HG03097 (cell line): ENCODE measurements at regions not wholly inside any gene's neighbourhood (a gene's known extent, or its start where the extent isn't known, plus 50 kb on each side); places are given as distances from the start of the nearest gene placed in this dataset.
"Not testable (repeated sequence)": the region's sequence is repeated elsewhere in the genome, so short reads cannot be mapped to it uniquely, and the experiment has no call there.

Experiments used
- ATAC-seq: cut with Tn5 transposase; IDR thresholded peaks from one replicate; pipeline ENCODE4 v1.9.1; 2021; ENCODE audit not compliant: unreplicated experiment, low FRiP score

DNA sequence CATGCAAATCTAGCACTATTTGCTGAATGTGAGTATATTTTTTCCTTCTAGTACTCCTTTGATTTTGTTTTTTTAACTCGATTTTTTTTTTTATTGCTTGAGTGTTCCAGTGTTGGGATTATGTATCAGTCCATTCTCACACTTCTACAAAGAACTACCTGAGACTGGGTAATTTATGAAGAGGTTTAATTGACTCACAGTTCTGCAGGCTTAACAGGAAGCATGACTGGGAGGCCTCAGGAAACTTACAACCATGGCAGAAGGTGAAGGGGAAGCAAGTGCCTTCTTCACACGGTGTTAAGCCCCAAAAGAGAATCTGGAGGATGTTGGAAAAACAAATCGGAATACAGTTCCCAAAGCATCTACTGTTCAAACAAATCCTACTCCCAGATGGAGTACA lies 69.1 kb downstream of the ZNF518B start:
- ATAC-seq = not testable (repeated sequence)

DNA sequence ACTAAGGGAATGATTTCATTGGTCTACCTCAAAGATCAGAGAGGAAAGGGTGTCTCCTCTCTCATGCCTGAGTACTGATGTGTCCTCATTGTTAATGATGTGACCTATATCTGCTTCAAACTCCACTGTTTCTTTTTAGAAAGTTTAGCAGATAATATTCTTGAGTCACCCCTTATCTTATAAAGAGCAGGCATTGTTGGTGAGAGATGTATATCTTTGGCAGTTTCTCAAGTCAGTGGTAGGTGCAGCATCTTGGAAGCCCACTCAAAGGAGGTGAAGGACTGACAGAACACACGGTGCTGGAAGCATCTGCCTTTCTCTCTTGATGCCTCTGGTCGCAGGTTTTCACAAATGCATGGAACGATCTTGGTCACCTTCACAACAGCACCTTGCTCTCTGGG lies 71.2 kb downstream of the ZNF518B start:
- no peak for ATAC-seq

DNA sequence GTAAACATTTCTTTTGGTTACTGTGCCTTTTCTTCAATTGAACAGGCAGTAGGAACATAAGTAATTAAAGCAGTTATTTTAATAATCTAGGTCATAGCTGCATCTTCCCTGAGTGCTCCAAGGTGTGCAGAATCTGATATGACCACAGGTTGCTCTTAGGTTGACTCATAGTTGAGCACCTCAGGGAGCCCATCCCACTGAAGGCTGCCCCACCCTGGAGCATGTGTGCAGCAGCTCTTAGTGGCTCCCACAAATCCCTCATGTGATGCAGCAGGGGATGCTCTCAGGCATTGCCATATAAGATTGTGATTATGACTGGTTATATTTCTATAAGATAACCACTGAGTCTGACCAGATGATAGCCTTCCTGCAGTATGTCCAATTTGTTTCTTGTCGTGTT lies 72.3 kb downstream of the ZNF518B start:
- no peak for ATAC-seq

DNA sequence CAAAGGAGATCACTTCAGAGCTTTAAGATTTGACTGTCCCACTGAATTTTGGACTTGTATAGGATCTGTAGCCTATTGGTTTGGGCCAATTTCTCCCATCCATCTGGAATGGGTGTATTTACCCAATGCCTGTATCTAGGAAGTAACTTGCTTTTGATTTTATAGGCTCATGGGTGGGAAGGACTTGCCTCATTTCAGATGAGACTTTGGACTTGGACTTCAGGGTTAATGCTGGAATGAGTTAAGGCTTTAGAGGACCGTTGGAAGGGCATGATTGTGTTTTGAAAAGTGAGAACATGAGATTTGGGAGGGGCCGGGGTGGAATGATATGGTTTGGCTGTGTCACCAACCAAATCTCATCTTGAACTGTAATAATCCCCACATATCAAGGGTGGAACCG lies 73.8 kb downstream of the ZNF518B start:
- no peak for ATAC-seq

DNA sequence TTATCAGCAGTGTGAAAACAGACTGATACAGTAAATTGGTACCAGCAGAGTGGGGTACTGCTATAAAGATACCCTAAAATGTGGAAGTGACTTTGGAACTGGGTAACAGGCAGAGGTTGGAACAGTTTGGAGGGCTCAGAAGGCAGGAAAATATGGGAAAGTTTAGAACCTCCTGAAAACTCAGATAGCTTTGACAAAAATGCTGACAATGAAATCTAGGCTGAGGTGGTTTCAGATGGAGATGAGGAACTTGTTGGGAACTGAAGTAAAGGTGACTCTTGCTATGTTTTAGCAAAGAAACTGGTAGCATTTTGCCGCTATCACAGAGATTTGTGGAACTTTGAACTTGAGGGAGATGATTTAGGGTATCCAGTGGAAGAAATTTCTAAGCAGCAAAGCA lies 75.1 kb downstream of the ZNF518B start:
- not testable (repeated sequence) for ATAC-seq

DNA sequence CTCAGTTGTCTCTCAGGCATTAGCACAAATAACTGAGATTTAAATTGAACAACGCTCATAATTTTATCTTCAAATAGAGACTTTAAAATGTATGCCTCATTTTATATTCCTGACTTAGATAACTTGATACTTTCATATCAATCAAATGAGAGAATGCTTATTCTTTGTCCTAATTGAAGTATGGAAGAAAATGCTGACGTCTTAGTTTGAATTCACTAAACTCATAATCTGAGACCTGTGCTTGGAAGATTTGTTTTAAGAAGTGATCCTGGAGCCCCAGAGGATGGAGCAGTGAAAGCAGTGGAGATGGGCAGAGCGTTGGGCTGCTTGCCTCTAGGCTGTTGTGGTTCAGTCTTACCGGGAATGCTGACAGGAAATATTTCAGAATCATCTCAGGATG lies 76.1 kb downstream of the ZNF518B start:
- ATAC-seq = no peak

DNA sequence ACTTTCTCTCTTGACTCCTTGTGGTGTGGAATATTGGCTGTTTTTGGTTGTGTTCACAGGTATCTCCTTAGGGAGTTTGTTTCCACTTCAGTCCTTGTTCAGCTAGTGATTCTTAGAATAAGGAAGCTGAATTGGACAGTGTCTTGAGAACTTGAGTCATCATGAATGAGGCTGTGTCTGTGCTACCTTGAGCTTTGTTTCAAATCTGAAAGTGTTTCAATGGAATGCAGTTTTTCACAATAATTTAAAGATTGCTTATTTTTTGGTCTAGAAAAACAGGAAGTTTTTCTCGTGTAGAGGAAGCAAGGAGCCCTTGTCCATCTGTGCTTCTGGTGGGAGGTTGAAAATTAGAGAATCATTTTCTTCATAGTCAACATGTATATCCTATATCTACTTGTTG lies 76.5 kb downstream of the ZNF518B start:
- ATAC-seq = no peak

DNA sequence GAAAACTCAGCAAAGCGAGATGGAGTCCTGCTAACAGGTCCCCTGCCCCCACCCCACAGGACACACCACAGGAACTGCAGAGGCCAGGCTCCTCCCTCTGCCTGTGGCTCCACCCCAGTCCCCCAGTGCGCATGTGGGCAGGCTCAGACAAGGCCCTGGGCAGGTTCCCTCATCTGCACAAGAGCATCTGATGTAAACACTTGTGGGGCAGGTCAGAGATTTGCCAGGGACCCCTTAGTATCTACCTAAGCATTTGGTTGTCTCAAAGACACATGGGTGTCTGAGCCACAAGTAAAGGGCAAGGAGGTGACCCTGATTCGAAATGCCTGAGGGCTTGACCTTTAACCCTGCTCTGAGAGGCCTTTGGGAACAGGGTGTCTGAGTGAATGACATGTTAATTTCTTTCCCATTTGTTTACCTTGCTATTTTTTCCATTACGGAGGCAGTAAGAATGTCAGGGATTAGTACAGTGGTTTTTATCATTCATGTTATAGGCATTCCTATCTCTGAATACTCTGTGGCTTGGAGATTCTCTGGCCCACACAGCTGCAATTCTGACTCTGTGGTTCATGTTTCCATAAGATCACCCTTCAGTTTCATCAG lies 85.3 kb downstream of the ZNF518B start:
- ATAC-seq = no peak

DNA sequence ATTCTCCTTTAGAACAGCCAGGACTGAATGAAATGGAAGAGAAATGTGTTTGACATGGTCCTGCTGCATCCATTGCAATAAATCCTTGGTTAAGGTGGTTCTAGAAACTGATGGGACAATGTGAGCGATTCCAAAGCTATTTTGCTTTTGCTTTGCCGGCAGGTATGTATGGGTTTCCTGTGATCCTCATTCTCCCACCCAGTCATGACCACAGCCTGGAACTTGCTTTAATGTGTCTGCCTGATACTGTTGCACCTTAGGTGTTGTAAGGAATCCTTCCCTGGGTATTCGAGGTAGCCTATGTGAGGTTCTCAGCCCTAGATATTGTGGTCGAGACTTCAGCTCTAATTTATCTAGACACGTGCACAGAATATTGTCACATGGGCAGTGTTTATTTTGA lies 86.1 kb downstream of the ZNF518B start:
- no peak for ATAC-seq

DNA sequence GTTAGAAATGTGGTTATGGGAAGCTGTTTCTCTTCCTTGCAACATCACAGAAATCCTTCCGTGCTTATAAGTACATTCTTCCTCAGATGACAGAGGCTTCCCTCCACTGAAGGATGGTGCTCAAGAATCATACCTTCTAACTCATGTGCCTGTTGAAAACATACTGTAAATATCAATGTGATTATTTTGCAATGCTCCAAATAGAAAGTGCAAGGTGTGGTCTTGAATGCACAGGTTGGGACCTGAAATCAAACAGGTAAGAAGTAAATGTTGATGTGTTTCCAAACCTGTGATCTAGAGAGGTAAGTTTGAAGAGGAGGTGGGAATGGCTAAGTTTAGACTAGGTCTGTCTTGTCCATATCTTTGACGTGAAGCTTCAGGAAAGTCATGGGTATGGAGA lies 87.7 kb downstream of the ZNF518B start:
- ATAC-seq = no peak

DNA sequence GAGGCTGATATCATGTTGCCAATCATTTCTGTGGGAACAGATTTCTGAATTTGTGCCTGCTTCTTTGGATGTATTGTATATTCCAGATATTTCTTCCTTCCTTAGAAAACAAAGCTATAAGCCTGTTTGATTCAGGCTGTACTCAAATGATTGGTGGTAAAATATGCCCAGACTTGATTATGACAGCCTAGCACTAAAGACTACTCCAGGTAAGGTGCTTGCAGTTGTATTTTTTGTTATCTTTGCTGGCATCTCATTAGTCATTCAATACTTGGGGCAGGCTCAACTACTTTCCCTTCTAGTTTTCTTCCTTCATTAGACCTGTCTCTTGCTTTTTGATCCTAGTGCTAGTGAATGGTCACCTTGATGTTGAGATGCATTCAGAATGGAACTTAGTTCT lies 90.6 kb downstream of the ZNF518B start:
- ATAC-seq = no peak

DNA sequence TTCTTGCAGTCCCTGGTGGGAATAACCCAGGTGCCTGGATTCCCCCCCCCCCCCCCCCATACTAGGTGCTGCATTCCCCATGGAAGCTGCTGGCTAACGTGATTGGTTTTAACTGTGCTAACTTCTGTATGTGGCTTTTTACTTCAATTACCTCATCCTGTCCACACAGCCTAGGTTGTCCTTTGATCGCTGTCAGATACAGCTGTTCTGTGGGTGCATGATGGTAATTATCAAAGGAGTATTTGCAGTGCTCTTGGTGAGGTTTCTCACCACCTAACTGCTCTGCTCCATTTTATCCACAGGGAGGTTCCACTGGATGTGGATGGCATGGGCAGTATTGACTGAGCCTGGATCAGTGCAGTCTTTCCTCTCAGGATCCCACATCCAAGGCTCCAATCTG lies 93.0 kb downstream of the ZNF518B start:
- ATAC-seq = no peak

DNA sequence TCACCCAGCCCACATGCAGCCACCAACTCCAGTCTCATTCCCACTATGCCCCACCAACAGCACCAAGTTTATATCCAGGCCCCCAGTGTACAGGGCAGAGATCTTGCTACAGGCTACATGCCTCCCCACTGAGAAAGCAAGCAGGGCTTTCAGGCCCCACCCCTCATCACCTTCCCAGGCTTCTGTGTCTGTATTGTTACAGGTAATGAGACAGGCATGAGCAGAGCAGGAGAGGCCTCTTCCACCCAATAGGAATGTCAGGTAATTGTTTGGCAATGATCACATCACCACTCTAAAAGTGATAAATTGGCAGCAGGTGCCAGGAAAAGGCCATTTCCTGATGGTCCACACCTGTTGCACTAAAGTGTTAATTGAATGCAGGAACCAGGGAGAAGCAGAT lies 102.5 kb downstream of the ZNF518B start:
- ATAC-seq = no peak

DNA sequence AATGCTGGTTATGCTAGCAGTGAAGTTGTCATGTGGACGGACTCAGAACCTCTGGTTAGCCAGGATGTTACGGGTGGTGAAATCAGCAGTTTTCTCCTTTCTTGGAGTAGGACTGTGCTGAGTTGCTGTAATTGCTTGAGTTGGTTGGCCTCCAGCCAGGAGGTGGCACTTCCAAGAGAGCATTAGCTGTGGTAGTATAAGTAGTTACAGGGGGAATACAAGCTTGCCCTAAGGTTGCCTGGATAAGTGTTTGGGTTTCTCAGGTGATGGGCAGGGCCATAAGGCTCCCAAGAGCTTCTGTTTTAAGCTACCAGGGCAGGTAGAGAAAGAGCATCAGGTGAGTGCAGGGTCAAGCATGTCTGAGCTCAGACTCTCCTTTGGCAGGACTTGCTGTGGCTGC lies 103.0 kb downstream of the ZNF518B start:
- no peak for ATAC-seq

DNA sequence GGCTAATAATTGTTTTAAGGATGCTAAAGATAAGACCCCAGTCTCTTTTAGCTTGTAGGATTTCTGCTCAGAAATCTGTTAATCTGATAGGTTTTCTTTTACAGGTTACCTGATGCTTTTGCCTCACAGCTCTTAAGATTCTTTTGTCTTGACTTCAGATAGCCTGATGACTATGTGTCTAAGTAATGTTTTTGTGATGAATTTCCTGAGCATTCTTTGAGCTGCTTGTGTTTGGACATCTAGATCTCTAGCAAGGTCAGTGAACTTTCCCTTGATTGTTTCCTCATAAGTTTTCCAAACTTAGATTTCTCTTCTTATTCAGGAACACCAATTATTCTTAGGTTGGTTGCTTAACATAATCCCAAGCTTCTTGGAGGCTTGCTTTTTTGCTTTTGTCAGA lies 104.1 kb downstream of the ZNF518B start:
- no peak for ATAC-seq

DNA sequence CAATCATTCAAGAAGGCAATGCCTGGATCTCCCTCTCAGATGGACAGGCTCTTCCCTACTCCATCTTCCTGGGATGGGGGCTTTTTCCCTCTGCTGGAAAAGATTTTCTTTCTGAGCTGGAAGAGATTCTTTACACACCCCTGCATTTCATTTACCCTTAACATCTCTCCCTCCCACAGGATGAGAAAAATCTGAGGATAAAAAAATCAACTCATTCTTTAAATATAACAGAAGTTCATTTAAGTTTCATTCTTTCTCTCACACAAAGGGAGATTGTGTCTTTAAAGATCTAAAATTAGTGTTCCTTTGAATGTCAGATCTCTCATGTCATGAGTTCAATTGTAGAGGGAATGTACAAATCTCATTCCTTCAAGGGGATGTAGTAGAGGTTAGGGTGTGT lies 109.0 kb downstream of the ZNF518B start:
- no peak for ATAC-seq

DNA sequence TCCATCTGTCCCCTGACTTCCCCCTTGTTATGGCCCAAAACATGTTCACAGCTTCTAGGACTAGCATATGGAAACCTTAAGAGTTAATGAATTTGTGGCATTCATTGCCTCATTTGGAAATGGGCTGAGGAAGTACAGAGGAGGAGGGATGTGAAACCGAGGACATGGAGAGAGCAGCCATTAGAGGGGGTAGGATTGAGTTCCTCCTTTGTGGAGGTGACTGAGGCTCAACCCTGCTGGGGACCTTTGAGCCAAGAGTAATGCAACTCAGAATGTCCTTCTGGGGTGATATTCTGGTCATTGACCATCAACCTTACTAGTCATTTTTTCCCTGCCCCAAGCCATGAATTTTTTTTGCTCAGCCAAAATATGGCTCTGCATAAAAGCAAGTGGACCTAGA lies 109.4 kb downstream of the ZNF518B start:
- no peak for ATAC-seq

DNA sequence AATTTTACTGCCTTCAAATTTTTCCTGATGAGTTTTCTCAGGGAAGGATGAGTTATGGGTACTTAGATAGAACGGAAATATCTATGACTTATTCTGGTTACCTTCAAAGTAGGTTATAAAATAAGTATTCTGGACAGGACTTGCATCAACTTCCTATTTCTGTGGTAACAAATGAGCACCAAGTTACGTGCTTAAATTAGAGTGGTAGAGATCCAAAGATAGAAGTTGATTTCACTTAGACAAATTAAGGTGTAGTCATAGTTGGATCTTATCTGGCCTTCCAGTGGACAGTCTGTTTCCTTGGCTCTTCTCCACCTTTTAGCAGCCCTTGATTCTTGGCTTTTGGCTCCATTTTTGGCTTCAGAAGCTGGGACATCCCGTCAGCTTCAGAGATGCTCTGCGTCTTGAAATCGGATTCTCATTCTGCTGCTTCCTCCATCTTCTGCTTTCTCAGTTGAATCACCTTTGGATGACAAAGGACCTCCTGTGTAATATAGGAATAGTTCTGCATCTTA lies 109.9 kb downstream of the ZNF518B start:
- ATAC-seq = no peak

DNA sequence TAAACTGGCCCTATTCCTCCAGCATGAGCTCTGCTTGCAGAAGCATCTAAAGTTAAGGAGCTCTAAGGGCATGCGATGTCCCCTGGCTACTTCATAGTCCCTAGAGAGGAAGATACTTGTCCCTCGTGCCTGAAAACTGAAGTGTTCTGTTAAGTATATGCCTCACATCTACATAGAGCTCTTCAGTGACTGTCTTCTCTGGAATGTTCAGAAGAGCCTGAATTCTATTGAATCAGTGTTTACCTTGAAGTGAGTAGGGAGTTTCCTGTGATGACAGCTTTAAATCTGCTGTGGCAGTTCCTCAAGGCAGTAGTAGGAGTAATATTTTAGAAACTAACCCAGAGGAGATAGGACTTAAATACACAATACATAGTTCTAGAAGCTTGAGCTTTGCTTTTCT lies 111.2 kb downstream of the ZNF518B start:
- ATAC-seq = no peak

DNA sequence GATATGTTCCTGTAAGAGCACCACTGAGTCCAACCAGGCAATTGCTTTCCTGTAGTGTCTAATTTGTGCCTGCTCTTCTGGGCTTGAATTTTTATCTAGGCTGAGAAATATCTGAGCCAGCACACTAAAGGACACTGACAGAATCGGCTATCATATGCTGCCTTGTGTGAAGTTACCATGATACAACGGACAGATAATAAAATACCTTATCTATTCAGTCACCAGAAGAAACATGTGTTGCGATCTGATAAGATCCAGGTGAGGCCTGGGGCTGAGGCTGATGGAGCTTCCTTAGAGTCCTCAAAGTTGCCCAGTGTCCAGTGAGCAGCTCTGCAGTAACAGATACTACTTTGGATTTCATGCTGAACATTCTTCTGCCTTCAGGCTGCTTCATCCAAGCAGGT lies 111.8 kb downstream of the ZNF518B start:
- no peak for ATAC-seq

DNA sequence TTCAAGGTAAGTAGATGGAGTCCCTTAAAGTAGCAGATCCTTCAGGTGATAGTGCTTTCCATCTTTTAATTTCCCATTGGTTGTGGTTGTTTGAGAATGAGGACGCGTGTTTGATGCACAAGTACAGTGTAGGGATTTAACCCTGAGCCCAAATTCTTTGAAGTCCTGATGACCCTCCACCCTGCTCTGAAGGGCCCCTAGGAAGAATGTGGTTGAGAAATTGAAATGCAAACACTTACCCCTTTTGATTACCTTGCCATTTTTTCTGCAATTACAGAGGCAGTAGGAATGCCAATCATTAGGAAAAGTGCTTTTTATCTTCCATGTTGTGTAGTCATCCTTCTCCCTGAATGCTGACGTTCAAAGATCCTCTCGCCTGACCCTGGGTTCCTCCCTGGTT lies 112.4 kb downstream of the ZNF518B start:
- no peak for ATAC-seq

DNA sequence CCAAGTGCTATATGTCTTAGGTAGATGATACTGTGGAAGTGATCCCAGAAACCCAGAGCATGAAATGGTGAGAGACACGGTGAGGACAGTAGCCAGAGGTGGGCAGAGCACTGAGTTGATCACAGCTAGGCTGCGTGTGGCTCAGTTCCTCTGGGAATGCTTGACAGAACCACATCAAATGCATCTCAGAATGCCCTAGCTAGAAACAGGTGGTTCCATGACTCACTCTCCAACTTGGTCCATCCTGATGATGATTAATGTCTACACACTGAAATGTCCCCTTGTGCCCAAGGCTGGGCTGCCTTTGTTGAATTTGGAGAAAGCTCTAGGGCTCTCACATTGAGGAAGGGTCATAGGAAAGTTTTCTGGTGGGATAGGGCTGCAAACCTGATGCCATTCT lies 113.6 kb downstream of the ZNF518B start:
- no peak for ATAC-seq

DNA sequence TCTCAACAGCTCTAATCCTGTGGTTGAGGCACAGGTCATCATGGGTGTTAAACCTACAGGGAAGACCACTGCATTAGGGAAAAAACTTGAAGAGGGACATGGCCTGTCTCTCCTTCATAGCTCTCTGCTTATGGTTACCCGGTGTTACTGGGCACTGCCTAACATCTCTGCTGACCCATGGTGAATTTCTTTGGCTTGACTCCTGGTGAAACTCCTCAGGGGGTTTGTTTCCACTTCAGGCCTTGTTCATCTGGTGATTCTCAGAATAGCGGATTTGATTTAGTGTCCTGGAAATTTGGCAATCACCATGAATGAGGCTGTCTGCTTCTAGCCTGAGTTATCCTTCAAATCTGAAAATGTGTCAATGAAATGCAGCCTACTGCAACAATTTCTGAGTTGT lies 114.4 kb downstream of the ZNF518B start:
- no peak for ATAC-seq
